ENCODE measurements at regions not wholly inside any gene's neighbourhood (a gene's known extent, or its start where the extent isn't known, plus 50 kb on each side); places are given as distances from the start of the nearest gene placed in this dataset.

- no peak for DNase-seq
Measured at GRCh38 chr5:2602451-2603271, 148.8 kb downstream of the IRX2 start.

- no peak for DNase-seq
Measured at GRCh38 chr5:2598503-2598902, 153.0 kb downstream of the IRX2 start.

- DNase-seq, result no peak
Measured at GRCh38 chr5:2594701-2595100, 156.8 kb downstream of the IRX2 start.

GRCh38 chr5:2592766-2593165, 158.7 kb downstream of the IRX2 start:
- DNase-seq, result no peak

- peak; percentile 79 for DNase-seq
Measured at GRCh38 chr5:2591777-2592453, 159.6 kb downstream of the IRX2 start.

- no peak for DNase-seq
Measured at GRCh38 chr5:2588850-2589501, 162.5 kb downstream of the IRX2 start.

GRCh38 chr5:2587189-2588031, 164.1 kb downstream of the IRX2 start:
- no peak for DNase-seq

GRCh38 chr5:2586016-2586715, 165.3 kb downstream of the IRX2 start:
- DNase-seq, result no peak

GRCh38 chr5:2584579-2585269, 166.8 kb downstream of the IRX2 start:
- DNase-seq, result no peak

- DNase-seq, result no peak
Measured at GRCh38 chr5:2582507-2582906, 169.0 kb downstream of the IRX2 start.

GRCh38 chr5:2582106-2582505, 169.4 kb downstream of the IRX2 start:
- no peak for DNase-seq

GRCh38 chr5:2581418-2581817, 170.1 kb downstream of the IRX2 start:
- DNase-seq, result no peak

GRCh38 chr5:2579126-2579525, 172.4 kb downstream of the IRX2 start:
- no peak for DNase-seq

GRCh38 chr5:2577312-2578036, 174.0 kb downstream of the IRX2 start:
- no peak for DNase-seq

GRCh38 chr5:2576823-2577222, 174.7 kb downstream of the IRX2 start:
- no peak for DNase-seq

GRCh38 chr5:2575871-2576270, 175.6 kb downstream of the IRX2 start:
- DNase-seq, result no peak

GRCh38 chr5:2575292-2575691, 176.2 kb downstream of the IRX2 start:
- DNase-seq, result no peak

- DNase-seq, result no peak
Measured at GRCh38 chr5:2574155-2574554, 177.3 kb downstream of the IRX2 start.

GRCh38 chr5:2570586-2570985, 180.9 kb downstream of the IRX2 start:
- no peak for DNase-seq

GRCh38 chr5:2569774-2570542, 181.5 kb downstream of the IRX2 start:
- DNase-seq, result no peak
